HG02763 (cell line): ENCODE measurements at regions not wholly inside any gene's neighbourhood (a gene's known extent, or its start where the extent isn't known, plus 50 kb on each side); places are given as distances from the start of the nearest gene placed in this dataset.

Experiments
- ATAC-seq: cut with Tn5 transposase; IDR thresholded peaks from one replicate; pipeline ENCODE4 v1.9.1; 2021; ENCODE audit warnings: mild to moderate bottlenecking, moderate library complexity; ENCODE audit not compliant: unreplicated experiment

DNA sequence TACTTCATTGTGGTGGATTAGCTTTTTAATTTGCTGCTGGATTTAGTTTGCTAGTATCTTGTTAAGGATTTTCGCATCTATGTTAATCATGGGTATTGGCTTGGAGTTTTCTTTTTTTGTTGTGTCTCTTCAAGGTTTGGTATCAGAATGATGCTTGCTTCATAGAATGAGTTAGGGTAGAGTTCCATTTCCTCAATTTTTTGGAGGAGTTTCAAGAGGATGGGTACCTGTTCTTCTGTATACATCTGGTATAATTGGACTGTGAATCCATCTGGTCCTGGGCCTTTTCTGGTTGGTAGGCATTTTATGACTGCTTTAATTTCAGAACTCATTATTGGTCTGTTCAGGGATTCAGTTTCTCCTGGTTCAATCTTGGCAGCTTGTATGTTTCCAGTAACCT is 335.6 kb downstream of the EDEM1 start:
- ATAC-seq = no peak

- ATAC-seq = no peak
Measured at GRCh38 chr3:5531039-5531438, 343.5 kb downstream of the EDEM1 start.

GRCh38 chr3:5531741-5532290 is 344.3 kb downstream of the EDEM1 start:
- ATAC-seq = no peak

DNA sequence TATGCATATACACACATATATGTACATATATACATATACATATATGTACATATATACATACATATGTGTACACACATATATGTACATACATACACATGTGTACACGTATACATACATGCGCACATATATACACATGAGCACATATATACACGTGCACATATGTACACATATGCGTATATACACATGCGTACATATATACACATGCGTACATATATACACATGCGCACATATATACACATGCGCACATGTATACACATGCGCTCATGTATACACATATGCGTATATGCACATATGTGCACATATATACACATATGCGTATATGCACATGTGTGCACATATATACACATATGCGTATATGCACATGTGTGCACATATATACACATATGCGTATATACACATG is 353.0 kb downstream of the EDEM1 start:
- no peak for ATAC-seq

- no peak for ATAC-seq
Measured at GRCh38 chr3:5542472-5542871, 355.0 kb downstream of the EDEM1 start.

GRCh38 chr3:5543047-5543446 is 355.5 kb downstream of the EDEM1 start:
- ATAC-seq = no peak

DNA sequence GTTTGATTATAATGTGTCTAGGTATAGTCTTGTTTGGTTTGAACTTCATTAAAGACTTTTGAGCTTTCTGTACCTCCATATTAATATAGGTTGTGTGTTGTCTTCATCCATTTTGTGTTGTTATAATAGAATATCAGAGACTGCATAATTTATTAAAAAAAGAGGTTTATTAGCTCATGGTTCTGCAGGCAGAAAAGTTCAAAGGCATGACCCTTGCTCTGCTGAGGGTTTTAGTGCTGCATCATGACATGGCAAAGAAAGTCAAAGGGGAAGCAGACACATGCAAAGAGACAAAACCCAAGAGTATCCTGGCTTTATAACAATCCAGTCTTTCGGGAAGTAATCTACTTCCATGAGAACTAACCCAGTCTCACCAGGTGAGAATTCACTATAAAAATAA is 358.2 kb downstream of the EDEM1 start:
- no peak for ATAC-seq

GRCh38 chr3:5553203-5553602 is 365.7 kb downstream of the EDEM1 start:
- no peak for ATAC-seq

DNA sequence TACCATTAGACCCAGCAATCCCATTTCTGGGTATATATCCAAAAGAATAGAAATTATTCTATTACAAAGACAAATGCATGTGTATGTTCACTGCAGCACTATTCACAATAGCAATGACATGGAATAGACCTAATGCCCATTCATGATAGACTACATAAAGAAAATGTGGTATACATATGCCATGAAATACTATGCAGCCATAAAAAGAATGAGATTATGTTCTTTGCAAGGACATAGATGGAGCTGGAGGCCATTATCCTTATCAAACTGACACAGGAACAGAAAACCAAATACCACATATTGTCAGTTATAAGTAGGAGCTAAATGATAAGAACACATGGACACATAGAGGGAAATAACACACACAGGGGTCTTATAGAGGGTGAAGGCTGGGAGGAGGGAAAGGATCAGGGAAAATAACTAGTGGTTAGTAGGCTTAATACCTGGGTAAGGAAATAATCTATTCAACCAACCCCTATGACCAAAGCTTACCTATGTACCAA is 366.8 kb downstream of the EDEM1 start:
- ATAC-seq = no peak

- no peak for ATAC-seq
Measured at GRCh38 chr3:5560199-5560598, 372.7 kb downstream of the EDEM1 start.

GRCh38 chr3:5563537-5564277 is 376.2 kb downstream of the EDEM1 start:
- no peak for ATAC-seq

DNA sequence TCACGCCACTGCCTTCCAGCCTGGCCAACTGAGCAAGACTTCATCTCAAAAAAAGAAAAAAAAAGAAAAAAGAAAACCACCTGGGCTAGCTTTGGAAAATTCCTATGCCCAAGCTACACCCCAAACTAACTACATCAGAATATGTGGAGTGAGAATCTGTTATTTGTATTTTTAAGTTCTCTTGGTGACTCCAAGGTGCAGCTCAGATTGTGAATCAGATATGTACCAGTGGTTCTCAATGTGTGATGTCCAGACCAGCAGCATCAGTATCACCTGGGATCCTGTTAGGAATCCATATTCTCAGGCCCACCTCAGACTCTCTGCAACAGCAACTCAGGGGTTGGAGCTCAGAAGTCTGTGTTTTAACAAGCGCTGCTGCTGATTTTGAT is 376.8 kb downstream of the EDEM1 start:
- no peak for ATAC-seq

GRCh38 chr3:5565026-5565425 is 377.5 kb downstream of the EDEM1 start:
- ATAC-seq = no peak

DNA sequence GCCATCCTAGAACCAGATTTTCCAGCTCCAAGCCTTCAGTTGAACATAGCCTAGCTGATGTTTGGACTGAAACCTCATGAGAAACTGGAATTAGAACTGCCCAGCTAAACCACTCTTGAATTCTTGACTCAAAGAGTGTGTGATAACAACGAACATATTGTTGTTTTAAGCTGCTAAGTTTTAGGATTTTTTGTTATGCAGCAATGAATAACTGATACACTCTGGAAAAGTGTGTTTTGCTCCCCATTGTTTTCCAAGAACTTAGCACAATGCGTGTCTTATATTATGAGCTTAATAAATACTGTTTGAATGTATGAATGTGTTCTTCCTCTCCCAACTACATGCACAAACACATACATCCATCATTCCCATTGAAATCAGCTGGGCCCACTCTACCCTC is 379.6 kb downstream of the EDEM1 start:
- no peak for ATAC-seq

GRCh38 chr3:5568451-5568850 is 380.9 kb downstream of the EDEM1 start:
- no peak for ATAC-seq

DNA sequence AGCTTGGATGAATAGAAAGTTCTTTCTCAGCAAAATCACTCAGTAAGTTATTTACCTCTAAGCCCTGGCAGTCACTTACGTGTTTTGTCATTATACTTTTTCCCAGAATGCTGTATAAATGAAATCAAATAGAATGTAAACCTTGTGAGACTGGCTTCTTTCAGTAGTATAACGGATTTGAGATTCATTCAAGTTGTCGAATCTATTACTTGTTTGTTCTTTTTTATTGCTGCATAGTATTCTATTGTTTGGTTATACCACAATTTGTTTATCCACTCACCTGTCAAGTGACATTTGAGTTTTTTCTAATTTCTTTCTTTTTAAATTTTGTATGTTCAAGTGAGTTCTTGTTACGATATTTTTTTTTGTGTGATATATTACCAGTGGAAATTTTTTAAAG is 381.6 kb downstream of the EDEM1 start:
- no peak for ATAC-seq

DNA sequence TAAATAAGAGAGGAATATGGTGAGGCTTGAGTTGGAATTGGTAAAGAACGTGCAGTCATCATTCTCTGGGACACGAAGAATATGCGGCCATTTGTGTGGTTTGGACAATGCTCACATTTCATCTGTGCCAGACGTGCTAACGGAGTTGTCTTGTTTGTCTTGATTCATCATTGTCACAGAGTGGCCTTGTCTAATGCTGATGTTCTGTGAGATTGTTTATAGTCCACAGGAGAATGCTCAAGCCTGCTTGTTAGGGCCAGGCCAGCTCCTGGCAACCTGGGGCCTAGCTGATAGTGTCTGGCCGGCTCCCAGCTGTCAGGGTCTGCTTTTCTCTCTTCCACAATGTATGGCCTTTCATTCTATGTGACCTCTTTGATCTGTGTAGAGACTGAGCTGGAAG is 384.7 kb downstream of the EDEM1 start:
- ATAC-seq = no peak

GRCh38 chr3:5576277-5577011 is 388.9 kb downstream of the EDEM1 start:
- no peak for ATAC-seq

- ATAC-seq = no peak
Measured at GRCh38 chr3:5579139-5579602, 391.7 kb downstream of the EDEM1 start.

- ATAC-seq = no peak
Measured at GRCh38 chr3:5579946-5580345, 392.4 kb downstream of the EDEM1 start.

DNA sequence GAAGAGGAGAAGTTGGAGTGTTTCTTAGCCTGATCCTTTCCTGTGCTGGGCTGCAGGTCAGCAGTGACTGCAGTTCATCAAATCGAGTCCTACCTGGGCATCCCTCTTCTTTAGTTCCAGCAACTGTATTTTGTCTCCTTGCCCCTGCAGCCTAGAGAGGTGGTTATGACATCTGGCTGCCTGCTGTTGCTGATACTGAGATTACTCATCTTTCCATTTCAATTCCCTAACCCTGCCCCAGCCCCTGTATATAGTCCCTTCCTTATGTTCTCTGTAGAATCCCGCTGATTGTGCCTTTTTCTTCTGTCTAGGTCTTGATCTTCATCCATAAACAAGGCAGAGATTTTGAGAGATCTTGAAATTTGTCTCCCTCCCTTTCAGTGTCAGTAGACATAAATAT is 393.3 kb downstream of the EDEM1 start:
- ATAC-seq = no peak

DNA sequence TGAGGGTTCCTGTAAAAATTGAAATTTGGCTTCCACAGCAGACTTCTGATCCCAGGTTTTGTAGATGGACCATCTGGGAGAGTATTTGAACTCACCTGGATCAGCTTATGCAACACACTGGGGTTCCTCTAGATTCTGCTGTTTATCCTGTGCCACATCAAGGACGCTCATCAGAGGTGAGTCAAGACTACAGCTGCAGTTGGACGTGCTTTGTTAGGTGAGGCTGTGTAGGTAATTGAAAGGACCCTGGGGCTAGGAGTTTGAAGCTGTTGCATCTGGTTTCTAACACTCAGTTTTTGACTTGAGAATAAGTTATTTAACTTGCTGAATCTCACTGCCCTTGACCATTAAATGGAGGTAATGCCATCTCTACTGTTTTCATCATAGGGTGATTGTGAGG is 394.2 kb downstream of the EDEM1 start:
- no peak for ATAC-seq
